NOMO-1 treated with DMSO at 0.1 percent for 48 hours (cell line): ENCODE measurements at regions not wholly inside any gene's neighbourhood (a gene's known extent, or its start where the extent isn't known, plus 50 kb on each side); places are given as distances from the start of the nearest gene placed in this dataset.
"Not testable (repeated sequence)": the region's sequence is repeated elsewhere in the genome, so short reads cannot be mapped to it uniquely, and the experiment has no call there.

Source experiments
- DNase-seq: peaks from one replicate; lab custom pipeline; 2025; ENCODE audit not compliant: unreplicated experiment; lab: John Stamatoyannopoulos, UW

- DNase-seq, result not testable (repeated sequence)
Observed at GRCh38 chr6:27827477-27827876, 84.7 kb downstream of the OR2B2 start.

- DNase-seq, result not testable (repeated sequence)
Observed at GRCh38 chr6:27826612-27826985, 85.6 kb downstream of the OR2B2 start.

- not testable (repeated sequence) for DNase-seq
Observed at GRCh38 chr6:27825848-27826611, 86.2 kb downstream of the OR2B2 start.

GRCh38 chr6:27825025-27825793, 87.0 kb downstream of the OR2B2 start:
- DNase-seq, result no peak

- DNase-seq, result not testable (repeated sequence)
Observed at GRCh38 chr6:27824211-27825024, 87.8 kb downstream of the OR2B2 start.

GRCh38 chr6:27823714-27824210, 88.4 kb downstream of the OR2B2 start:
- not testable (repeated sequence) for DNase-seq

- no peak for DNase-seq
Observed at GRCh38 chr6:27816906-27817305, 95.3 kb downstream of the OR2B2 start.

GRCh38 chr6:27814665-27815424, 97.4 kb downstream of the OR2B2 start:
- peak; percentile 88 for DNase-seq

GRCh38 chr6:27814415-27814664, 97.9 kb downstream of the OR2B2 start:
- not testable (repeated sequence) for DNase-seq

GRCh38 chr6:27812805-27813492, 99.2 kb downstream of the OR2B2 start:
- DNase-seq, result no peak

- no peak for DNase-seq
Observed at GRCh38 chr6:27812078-27812804, 100.0 kb downstream of the OR2B2 start.

- no peak for DNase-seq
Observed at GRCh38 chr6:27811451-27811772, 100.8 kb downstream of the OR2B2 start.

GRCh38 chr6:27810768-27811450, 101.3 kb downstream of the OR2B2 start:
- DNase-seq, result no peak

- peak; percentile 96 for DNase-seq
Observed at GRCh38 chr6:27809939-27810767, 102.0 kb downstream of the OR2B2 start.

- DNase-seq, result no peak
Observed at GRCh38 chr6:27809067-27809938, 102.9 kb downstream of the OR2B2 start.

- DNase-seq, result not testable (repeated sequence)
Observed at GRCh38 chr6:27808242-27809066, 103.7 kb downstream of the OR2B2 start.
